HUES48 (cell line): ENCODE measurements at regions not wholly inside any gene's neighbourhood (a gene's known extent, or its start where the extent isn't known, plus 50 kb on each side); places are given as distances from the start of the nearest gene placed in this dataset.

Source experiments
- H3K27ac ChIP-seq: one replicate; pipeline ENCODE4 v1.7.0; 2013; ENCODE audit warnings: low read depth, low read length, inconsistent platforms
- H3K27me3 ChIP-seq: 2 replicates; pipeline ENCODE4 v1.6.1; 2013; ENCODE audit warnings: mild to moderate bottlenecking, low read length; ENCODE audit not compliant: control insufficient read depth, insufficient read depth
- H3K36me3 ChIP-seq: 2 replicates; pipeline ENCODE4 v1.6.1; 2013; ENCODE audit warnings: low read length; ENCODE audit not compliant: control insufficient read depth, insufficient read depth
- H3K4me1 ChIP-seq: 2 replicates; pipeline ENCODE4 v1.6.1; 2013; ENCODE audit warnings: mild to moderate bottlenecking, low read length; ENCODE audit not compliant: control insufficient read depth, insufficient read depth
- H3K4me3 ChIP-seq: 2 replicates; pipeline ENCODE4 v1.5.1; 2013; ENCODE audit warnings: mild to moderate bottlenecking, low read depth, low read length
- H3K9ac ChIP-seq: 2 replicates; pipeline ENCODE4 v1.6.1; 2013; ENCODE audit warnings: mild to moderate bottlenecking, low read depth, low read length, moderate library complexity
- H3K9me3 ChIP-seq: 2 replicates; pipeline ENCODE4 v1.6.1; 2013; ENCODE audit warnings: low read length; ENCODE audit not compliant: control insufficient read depth, insufficient read depth

DNA sequence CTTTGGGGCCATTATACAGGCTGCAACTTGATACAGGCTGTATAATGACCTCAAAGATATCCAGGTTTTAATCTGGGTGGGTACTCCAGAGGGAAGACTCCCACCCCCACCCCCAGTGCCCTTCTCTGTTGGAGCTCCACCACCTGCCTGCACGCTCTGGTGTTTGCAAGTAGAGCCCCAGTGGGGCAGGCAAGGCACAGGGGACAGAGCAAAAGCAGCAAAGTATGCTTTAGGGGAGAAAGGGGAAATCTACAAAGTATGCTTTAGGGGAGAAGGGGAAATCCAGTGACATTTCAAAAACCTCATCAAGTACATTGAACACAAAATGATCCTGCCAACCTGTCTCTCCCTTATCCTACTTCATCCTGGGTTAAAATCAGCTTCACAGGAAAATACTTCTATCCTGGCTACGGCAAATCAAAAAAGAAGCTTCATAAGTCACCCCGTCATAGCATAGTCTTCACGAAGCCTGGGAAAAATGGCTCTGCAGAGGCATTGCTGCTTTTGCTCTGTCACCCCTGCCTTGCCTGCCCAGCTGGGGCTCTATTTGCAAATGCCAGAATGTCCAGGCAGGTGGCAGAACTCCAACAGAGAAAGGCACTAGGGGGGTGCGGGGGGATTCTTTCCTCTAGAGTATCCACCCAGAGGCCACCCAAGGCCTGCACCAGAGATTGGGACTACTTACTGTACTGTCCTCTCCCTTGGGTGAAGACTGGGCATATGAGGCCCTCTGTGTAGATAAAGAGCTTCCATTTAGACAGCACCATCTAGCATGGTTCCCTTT is 60.9 kb upstream of the ATP11B start:
- no peak overlapping the region for H3K4me3 ChIP-seq
- no peaks in the 10 kb centered on the region for H3K36me3 ChIP-seq
- 0 out of 2 replicates have a peak, but pooled peaks cover 4% of the 10 kb centered on the region for H3K4me1 ChIP-seq
- no peak overlapping the region for H3K9ac ChIP-seq
- H3K27ac ChIP-seq = no peak overlapping the region
- H3K9me3 ChIP-seq = no peaks in the 10 kb centered on the region
- H3K27me3 ChIP-seq = no peaks in the 10 kb centered on the region

DNA sequence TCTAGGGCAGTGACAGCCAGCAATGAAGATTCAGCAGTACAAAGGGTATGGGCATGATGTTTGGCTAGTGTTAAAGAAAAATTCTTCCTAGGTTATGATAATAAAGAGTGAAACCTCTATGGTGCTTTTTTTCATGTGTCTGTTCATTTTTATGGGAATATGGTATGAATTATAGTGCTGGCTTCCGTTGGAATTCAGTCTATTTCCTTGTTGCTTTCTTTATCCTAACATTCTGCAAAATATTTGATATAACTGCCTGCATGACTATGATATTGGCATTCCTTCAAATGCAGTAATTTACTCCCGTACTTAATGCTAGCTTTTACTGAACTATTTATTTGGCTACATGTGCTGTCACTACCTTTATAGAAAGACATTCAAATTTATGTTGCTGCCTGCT is 57.6 kb upstream of the ATP11B start:
- Histone ChIP-seq H3K4me1 (0 out of 2 replicates have a peak, but pooled peaks cover 4% of the 10 kb centered on the region), H3K27me3 (no peaks in the 10 kb centered on the region), H3K27ac (no peak overlapping the region), H3K4me3 (no peak overlapping the region), H3K36me3 (no peaks in the 10 kb centered on the region), H3K9me3 (no peaks in the 10 kb centered on the region), H3K9ac (no peak overlapping the region)

DNA sequence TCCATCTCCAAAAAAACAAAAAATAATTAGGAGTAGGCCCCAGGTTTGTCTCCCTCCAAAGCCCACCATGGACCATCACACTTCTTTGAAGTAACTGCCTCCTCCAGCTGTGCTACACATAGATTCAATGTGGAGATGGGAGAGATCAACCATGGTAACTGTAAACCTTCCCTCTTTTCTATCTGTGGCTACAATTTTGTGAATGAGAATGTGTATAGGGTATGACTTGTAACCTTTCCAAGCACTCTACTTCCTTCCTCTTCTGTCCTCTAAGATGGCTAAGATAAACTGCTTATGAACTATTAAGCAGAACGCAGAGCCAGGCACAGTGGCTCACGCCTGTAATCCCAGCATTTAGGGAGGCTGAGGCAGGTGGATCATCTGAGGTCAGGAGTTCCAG is 55.5 kb upstream of the ATP11B start:
- Histone ChIP-seq H3K9me3 (no peaks in the 10 kb centered on the region), H3K27me3 (no peaks in the 10 kb centered on the region), H3K9ac (no peak overlapping the region), H3K27ac (no peak overlapping the region), H3K4me3 (no peak overlapping the region), H3K36me3 (no peaks in the 10 kb centered on the region), H3K4me1 (no peaks in the 10 kb centered on the region)

DNA sequence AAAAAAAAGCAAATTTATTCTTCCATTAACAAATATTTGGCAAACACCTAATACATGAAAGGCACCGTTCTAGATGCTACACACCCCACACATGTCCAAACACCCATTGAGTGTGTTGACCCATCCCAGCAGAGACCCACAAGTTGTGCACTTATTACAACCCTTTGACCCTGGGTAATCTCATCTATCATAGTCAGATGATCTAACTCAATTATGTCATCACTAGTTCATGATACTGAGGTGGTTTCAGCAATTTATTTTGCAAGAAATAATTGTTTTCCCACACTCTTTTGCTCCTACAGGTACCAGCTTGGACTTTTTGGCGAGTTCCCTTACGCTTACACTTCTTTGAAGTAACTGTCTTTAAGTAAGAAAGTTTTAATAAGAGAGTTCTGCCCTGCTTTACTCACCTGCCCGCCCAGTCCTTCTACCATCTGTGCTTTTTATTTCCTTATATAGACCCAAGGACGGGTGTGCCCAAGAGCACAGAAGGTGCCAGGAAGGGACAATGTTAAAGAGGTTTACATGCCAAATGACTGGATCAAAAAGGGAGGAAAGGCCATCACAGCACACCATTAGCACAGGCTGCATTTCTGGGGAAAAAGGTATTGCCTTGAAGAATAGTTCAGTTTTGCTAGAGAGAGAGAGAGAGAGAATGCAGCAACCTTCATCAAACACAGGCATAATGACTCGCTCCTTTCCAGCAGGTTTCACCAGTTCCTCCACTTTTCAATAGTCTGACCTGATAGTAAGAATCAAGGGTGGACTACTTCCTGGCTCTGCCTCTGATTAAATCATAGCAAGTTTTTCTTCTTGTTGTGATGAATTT is 54.5 kb upstream of the ATP11B start:
- no peaks in the 10 kb centered on the region for H3K4me1 ChIP-seq
- H3K27me3 ChIP-seq = no peaks in the 10 kb centered on the region
- no peaks in the 10 kb centered on the region for H3K36me3 ChIP-seq
- H3K27ac ChIP-seq = no peak overlapping the region
- H3K9me3 ChIP-seq = no peaks in the 10 kb centered on the region
- H3K4me3 ChIP-seq = no peak overlapping the region
- no peak overlapping the region for H3K9ac ChIP-seq

DNA sequence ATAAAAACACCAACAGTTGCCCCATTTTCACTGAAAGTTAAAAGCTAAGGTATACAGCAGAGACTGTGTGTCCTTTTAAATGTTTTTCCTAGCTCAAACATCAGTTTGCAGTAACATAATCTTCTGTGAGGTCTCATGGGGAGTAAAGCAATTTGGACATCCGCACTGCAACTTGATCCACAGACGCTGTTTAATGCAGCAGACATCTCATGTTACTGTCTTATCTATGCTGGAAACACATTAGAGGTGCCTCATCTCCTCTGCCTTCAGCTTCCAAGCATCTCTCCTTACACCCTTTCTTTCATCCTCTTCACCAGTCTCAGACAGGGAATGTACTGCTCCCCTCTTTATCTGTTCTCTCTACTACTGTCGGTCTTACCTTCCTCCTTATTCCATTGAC is 53.7 kb upstream of the ATP11B start:
- Histone ChIP-seq H3K27ac (no peak overlapping the region), H3K36me3 (no peaks in the 10 kb centered on the region), H3K4me3 (no peak overlapping the region), H3K27me3 (no peaks in the 10 kb centered on the region), H3K9me3 (no peaks in the 10 kb centered on the region), H3K9ac (no peak overlapping the region), H3K4me1 (no peaks in the 10 kb centered on the region)

DNA sequence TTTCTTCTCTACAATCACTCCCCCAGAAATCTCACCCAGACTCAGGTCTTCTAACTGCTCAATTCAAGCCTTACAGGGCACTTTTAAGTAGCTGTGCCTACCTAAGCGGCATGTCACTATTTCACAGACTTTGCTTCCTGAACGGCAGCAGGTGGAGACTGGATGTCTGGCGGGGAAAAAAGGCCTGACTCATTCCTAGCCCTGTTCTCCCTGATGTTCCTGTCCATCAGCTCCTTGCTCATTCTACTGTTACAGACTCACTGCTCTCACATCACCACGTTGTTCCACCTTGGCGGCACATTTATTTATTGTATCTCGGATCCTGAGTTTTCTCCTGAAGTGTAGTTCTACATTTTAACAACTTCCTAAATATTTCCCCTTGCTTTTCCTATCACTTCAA is 52.6 kb upstream of the ATP11B start:
- no peak overlapping the region for H3K4me3 ChIP-seq
- no peaks in the 10 kb centered on the region for H3K27me3 ChIP-seq
- no peak overlapping the region for H3K9ac ChIP-seq
- no peak overlapping the region for H3K27ac ChIP-seq
- no peaks in the 10 kb centered on the region for H3K36me3 ChIP-seq
- no peaks in the 10 kb centered on the region for H3K9me3 ChIP-seq
- H3K4me1 ChIP-seq = no peaks in the 10 kb centered on the region

DNA sequence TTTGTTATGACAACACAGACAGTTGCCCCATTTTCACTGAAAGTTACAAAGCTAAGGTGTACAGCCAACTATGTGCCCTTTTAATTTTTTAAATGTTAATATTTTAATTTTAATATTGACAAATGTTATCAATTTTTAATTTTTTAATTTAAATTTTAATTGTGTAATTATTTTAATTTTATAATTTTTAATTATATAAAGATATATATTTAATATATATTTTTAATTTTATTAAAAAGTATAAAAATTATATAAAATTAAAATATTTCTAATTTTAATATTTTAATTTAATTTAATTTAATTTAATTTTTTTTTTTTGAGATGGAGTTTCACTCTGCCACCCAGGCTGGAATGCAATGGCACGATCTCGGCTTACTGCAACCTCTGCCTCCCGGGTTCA is 52.1 kb upstream of the ATP11B start:
- Histone ChIP-seq H3K4me1 (no peaks in the 10 kb centered on the region), H3K9ac (no peak overlapping the region), H3K27ac (no peak overlapping the region), H3K4me3 (no peak overlapping the region), H3K36me3 (no peaks in the 10 kb centered on the region), H3K27me3 (no peaks in the 10 kb centered on the region), H3K9me3 (no peaks in the 10 kb centered on the region)
